K562 (cell line): ENCODE measurements at regions not wholly inside any gene's neighbourhood (a gene's known extent, or its start where the extent isn't known, plus 50 kb on each side); places are given as distances from the start of the nearest gene placed in this dataset.

Experiments
- ATAC-seq: fragments of 200-7000 bp; cut with Tn5 transposase; 3 replicates; pipeline ENCODE4 v1.9.1; 2020; ENCODE audit warnings: moderate library complexity
- BruUV-seq: library from RNA; stranded (reverse); fragments of 400-500 nt; replicated peaks from 2 replicates; lab custom pipeline; 2021; lab: Mats Ljungman, UMichigan
- CTCF ChIA-PET: fragments of 300-600 bp; formaldehyde crosslinking; extraction: SDS; loops from one replicate; lab custom pipeline; 2021; ENCODE audit warnings: low intra/inter-chr PET ratio; lab: Yijun Ruan, JAX
- POLR2A ChIA-PET: fragments of 300-600, 350-650 bp; sonication (Branson Sonifier 250); formaldehyde crosslinking; extraction: SDS; loops from one replicate; lab custom pipeline; 2021; ENCODE audit warnings: antibody characterized with exemption, inconsistent platforms; lab: Yijun Ruan, JAX
- DNase-seq, 4 experiments: peaks; one replicate each; pipeline versions ENCODE4 v3.0.0 to v3.0.0-alpha.2; 2011 to 2018; ENCODE audit warnings: low spot score in 3 of 4, mixed read lengths in 3 of 4; ENCODE audit errors: extremely low read depth in 1 of 4
- FAIRE-seq: peaks from 2 replicates; lab custom pipeline; 2011; peaks lifted over from hg19 to GRCh38; lab: Jason Lieb, UNC
- H2AFZ ChIP-seq: 2 replicates; pipeline ENCODE4 v1.6.0; 2011; ENCODE audit warnings: low read depth, low read length, control low read depth, inconsistent platforms
- H3K27ac ChIP-seq: fragments of 200-600 bp; 3 replicates; pipeline ENCODE4 v1.8.0; 2011; ENCODE audit warnings: low read depth, mild to moderate bottlenecking, control low read depth, inconsistent platforms, low read length, moderate library complexity, mixed read lengths; ENCODE audit errors: extremely low read depth
- H3K27me3 ChIP-seq, 2 experiments: fragments of 300-600 bp in 1 of 2; 2 replicates in 1 of 2; 3 replicates in 1 of 2; pipeline versions ENCODE4 v1.6.0 to v1.8.0; 2011; ENCODE audit warnings: inconsistent platforms in 2 of 2, low read length in 2 of 2, mild to moderate bottlenecking in 1 of 2, mixed read lengths in 1 of 2, moderate library complexity in 1 of 2; ENCODE audit not compliant: control insufficient read depth in 2 of 2, insufficient read depth in 2 of 2
- H3K36me3 ChIP-seq: fragments of 300-600 bp; 3 replicates; pipeline ENCODE4 v1.8.0; 2011; ENCODE audit warnings: mild to moderate bottlenecking, low read length, inconsistent platforms; ENCODE audit not compliant: control insufficient read depth, insufficient read depth
- H3K4me1 ChIP-seq, 2 experiments: fragments of 200-600 bp in 1 of 2; replicated peaks in 1 of 2; 2 replicates in 1 of 2; 3 replicates in 1 of 2; pipeline versions ENCODE4 v1.5.1 to v1.8.0; 2011; ENCODE audit warnings: inconsistent platforms in 2 of 2, low read length in 2 of 2, mild to moderate bottlenecking in 1 of 2, mixed read lengths in 1 of 2, moderate library complexity in 1 of 2; ENCODE audit not compliant: control insufficient read depth in 2 of 2, insufficient read depth in 2 of 2
- H3K4me2 ChIP-seq: 2 replicates; pipeline ENCODE4 v1.6.1; 2011; ENCODE audit warnings: low read length, control low read depth, inconsistent platforms, mixed read lengths; ENCODE audit not compliant: insufficient read depth
- H3K4me3 ChIP-seq: fragments of 200-600 bp; sonication (generic), shearing (Covaris generic); 2 replicates; pipeline ENCODE4 v1.5.1; 2016; ENCODE audit warnings: control low read depth, inconsistent platforms
- H3K79me2 ChIP-seq: fragments of 200-600 bp; 3 replicates; pipeline ENCODE4 v1.8.0; 2011; ENCODE audit warnings: low read length, inconsistent platforms; ENCODE audit not compliant: control insufficient read depth, insufficient read depth
- H3K9ac ChIP-seq, 2 experiments: 2 replicates each; pipeline versions ENCODE4 v1.6.0 to v1.6.1; 2011; ENCODE audit warnings: low read depth in 2 of 2, low read length in 2 of 2, control low read depth in 1 of 2, inconsistent platforms in 1 of 2, mild to moderate bottlenecking in 1 of 2, mixed read lengths in 1 of 2; ENCODE audit not compliant: insufficient read depth in 1 of 2
- H3K9me1 ChIP-seq: one replicate; pipeline ENCODE4 v1.6.0; 2011; ENCODE audit warnings: inconsistent platforms, mild to moderate bottlenecking, low read length, moderate library complexity; ENCODE audit not compliant: control insufficient read depth, insufficient read depth
- H3K9me3 ChIP-seq: replicated peaks from 2 replicates; pipeline ENCODE4 v1.5.1; 2011; ENCODE audit warnings: low read depth, low read length, inconsistent platforms; ENCODE audit not compliant: control insufficient read depth, insufficient read depth
- H4K20me1 ChIP-seq: replicated peaks from 2 replicates; pipeline ENCODE4 v1.6.1; 2011; ENCODE audit warnings: low read length, inconsistent platforms, mixed read lengths; ENCODE audit not compliant: control insufficient read depth, insufficient read depth
- CREB3 ChIP-seq: fragments of 450-650 bp; conservative IDR thresholded peaks from 2 replicates; pipeline ENCODE4 v1.6.1; 2016; ENCODE audit warnings: missing genetic modification characterization, low read depth, mild to moderate bottlenecking, missing compliant biosample characterization, moderate library complexity
- E4F1 ChIP-seq: fragments of 250-450 bp; sonication (Bioruptor Pico); IDR thresholded peaks from 2 replicates; pipeline ENCODE4 v1.5.0; 2021; ENCODE audit warnings: mild to moderate bottlenecking, borderline replicate concordance
- MGA ChIP-seq: fragments of 450-650 bp; IDR thresholded peaks from 2 replicates; pipeline ENCODE4 v1.6.1; 2016; ENCODE audit warnings: mild to moderate bottlenecking, moderate library complexity
- NFIC ChIP-seq: fragments of 450-650 bp; IDR thresholded peaks from 2 replicates; pipeline ENCODE4 v1.6.1; 2017; ENCODE audit warnings: mild to moderate bottlenecking, inconsistent platforms
- WGBS: fragments of 100-300 bp; shearing (Covaris generic); methylation state at CpG from one replicate; pipeline ENCODE4 v1.1.6; 2016; ENCODE audit warnings: low coverage, mixed read lengths; ENCODE audit not compliant: insufficient coverage; ENCODE audit errors: missing lambda C conversion rate; 5-methylcytosine and 5-hydroxymethylcytosine counted together
- in situ Hi-C: fragments of 300-500 bp; cut with MboI; formaldehyde crosslinking; loops from 4 replicates; pipeline ENCODE4 v1.15.0; 2018; ENCODE audit warnings: inconsistent platforms, mixed read lengths
- intact Hi-C: fragments of 100-400 bp; cut with micrococcal nuclease; formaldehyde crosslinking; loops from 2 replicates; pipeline ENCODE4 v1.14.2; 2022

GRCh38 chr20:52481443-52481842, 289.9 kb upstream of the ZFP64 start:
- DNase-seq = peak in 1 of 4 experiments; percentile 30
- in situ Hi-C loops = no loop called here
- BruUV-seq = no TSS peak
- ChIA-PET POLR2A (no interaction called here), CTCF (no interaction called here)
- no peak for ATAC-seq
- H3K27ac ChIP-seq = no peak overlapping the region
- no peaks in the 10 kb centered on the region for H3K9me1 ChIP-seq
- H3K4me2 ChIP-seq = no peak overlapping the region
- H4K20me1 ChIP-seq = no peaks in the 10 kb centered on the region
- no peaks in the 10 kb centered on the region for H3K4me1 ChIP-seq
- no peaks in the 10 kb centered on the region for H3K27me3 ChIP-seq
- no peak overlapping the region for H3K4me3 ChIP-seq
- TF ChIP-seq MGA = no peak
- TF ChIP-seq NFIC = peak; percentile 84
- TF ChIP-seq CREB3 (tag) = no peak
- no peak for TF ChIP-seq E4F1
- intact Hi-C loops = no loop called here
- no peak overlapping the region for H2AFZ ChIP-seq
- WGBS = 0% methylated on average over 3 of the region's 3 CpGs
- H3K36me3 ChIP-seq = no peaks in the 10 kb centered on the region
- no peaks in the 10 kb centered on the region for H3K9me3 ChIP-seq
- no peak overlapping the region for H3K9ac ChIP-seq
- no peaks in the 10 kb centered on the region for H3K79me2 ChIP-seq
- no peak for FAIRE-seq
